ENCODE measurements at regions not wholly inside any gene's neighbourhood (a gene's known extent, or its start where the extent isn't known, plus 50 kb on each side); places are given as distances from the start of the nearest gene placed in this dataset.

DNA sequence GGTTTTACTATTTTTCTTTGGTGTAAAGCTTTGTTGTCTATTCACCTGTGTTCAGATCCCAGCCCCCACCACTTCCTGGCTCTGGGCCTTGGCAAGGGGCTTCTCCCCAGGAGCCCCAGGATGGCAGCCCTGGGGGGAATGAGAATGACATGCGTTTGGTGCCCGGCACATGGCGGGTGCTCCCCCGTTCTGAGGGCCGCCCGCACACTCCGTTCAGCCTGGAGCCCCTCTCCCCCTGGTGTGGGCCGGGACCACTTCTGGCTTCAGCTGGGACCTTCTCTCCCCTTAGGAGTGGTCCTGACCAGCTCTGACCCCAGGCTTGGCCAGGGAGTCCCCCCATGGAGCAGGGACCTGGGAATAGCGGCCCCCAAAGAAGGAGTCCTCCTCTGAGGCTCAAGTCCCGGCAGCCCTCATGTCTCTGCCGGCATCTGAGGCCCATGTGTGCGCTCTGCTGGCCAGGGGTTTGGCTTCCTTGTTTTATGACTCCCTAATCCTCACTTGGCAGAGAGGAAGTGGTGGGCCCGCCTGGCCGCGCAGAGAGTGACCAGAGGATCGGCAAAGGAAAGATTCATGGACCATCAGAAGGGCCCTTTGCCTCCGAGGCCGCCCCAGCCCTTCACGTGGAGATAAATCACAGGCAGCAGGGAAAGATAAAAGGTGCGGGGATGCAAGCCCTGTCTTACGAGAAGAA is 57.0 kb upstream of the LMX1B start:
- no peak for DNase-seq (ENCODE audit: low read depth)

DNA sequence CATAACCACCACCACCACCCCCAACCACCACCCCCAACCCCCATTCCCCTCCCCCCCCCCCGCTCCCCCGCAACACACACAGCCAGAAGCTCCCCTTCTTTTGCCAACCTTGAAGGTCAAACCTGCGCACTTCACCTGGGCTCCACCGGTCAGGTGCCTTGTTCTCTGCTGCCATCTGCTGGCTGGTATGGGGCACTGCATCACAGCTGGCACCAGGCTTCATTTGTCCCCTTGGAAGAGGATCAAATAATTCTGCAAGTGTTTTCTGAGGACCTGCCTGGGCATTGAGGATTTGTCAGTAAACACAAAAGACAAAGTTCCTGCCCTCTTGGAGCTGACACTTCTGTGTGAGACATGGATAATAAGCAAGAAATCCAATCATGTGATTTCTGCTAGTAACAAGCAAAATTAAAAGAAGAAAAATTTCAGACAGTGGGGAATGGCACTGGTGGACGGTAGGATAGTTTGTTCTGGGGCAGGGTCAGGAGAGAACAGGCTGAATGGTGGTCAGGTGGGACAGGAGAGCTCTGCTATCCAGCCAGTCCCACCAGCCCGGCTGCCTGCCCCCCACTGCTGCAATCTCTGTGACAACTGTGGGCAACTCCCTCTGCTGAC is 55.6 kb upstream of the LMX1B start:
- DNase-seq (ENCODE audit: low read depth), result peak; percentile 9

GRCh38 chr9:126559296-126559695 is 54.4 kb upstream of the LMX1B start:
- no peak for DNase-seq (ENCODE audit: low read depth)

GRCh38 chr9:126561582-126561981 is 52.1 kb upstream of the LMX1B start:
- DNase-seq (ENCODE audit: low read depth), result no peak

DNA sequence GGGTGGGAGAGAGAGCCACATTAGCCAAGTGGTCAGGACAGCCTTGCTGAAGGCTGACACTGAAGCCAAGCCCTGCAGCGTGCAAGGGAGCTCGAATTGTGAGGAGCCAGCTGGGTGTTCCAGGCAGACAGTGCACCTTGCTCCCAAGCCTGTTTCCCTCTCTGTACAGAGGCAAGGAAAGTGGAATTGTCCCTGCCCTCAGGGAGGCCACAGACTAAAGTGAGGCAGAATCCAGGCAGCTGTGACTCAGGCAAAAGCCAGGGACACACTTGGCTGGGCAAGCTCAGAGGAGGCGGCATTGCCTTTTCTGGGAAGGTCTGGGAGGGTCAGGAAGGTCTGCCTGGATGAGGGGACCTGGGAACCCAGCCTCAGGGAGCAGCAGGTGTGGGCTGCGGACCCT is 50.2 kb upstream of the LMX1B start:
- no peak for DNase-seq (ENCODE audit: low read depth)

All from fibroblast of gingiva (primary cell).